IPS DF 19.7 (cell line): ENCODE measurements at regions not wholly inside any gene's neighbourhood (a gene's known extent, or its start where the extent isn't known, plus 50 kb on each side); places are given as distances from the start of the nearest gene placed in this dataset.

Experiments used
- DNase-seq: peaks from one replicate; pipeline ENCODE4 v3.0.0-alpha.2; 2013; ENCODE audit warnings: low read depth, low spot score

- DNase-seq = no peak
Observed at GRCh38 chr20:24762791-24763350, 186.2 kb upstream of the CST7 start.

- no peak for DNase-seq
Observed at GRCh38 chr20:24763386-24764026, 185.6 kb upstream of the CST7 start.

- DNase-seq = no peak
Observed at GRCh38 chr20:24764027-24764793, 184.9 kb upstream of the CST7 start.

GRCh38 chr20:24764794-24765202 lies 184.3 kb upstream of the CST7 start:
- no peak for DNase-seq

- DNase-seq = no peak
Observed at GRCh38 chr20:24765316-24766142, 183.5 kb upstream of the CST7 start.

- DNase-seq = no peak
Observed at GRCh38 chr20:24766143-24766527, 182.9 kb upstream of the CST7 start.

- no peak for DNase-seq
Observed at GRCh38 chr20:24766826-24767622, 182.0 kb upstream of the CST7 start.

GRCh38 chr20:24767623-24768100 lies 181.4 kb upstream of the CST7 start:
- DNase-seq = no peak

- DNase-seq = no peak
Observed at GRCh38 chr20:24768201-24768636, 180.8 kb upstream of the CST7 start.

GRCh38 chr20:24768713-24769601 lies 180.1 kb upstream of the CST7 start:
- DNase-seq = no peak

GRCh38 chr20:24769878-24770627 lies 179.0 kb upstream of the CST7 start:
- DNase-seq = no peak

GRCh38 chr20:24770628-24771541 lies 178.2 kb upstream of the CST7 start:
- DNase-seq = no peak

- DNase-seq = no peak
Observed at GRCh38 chr20:24771542-24772061, 177.5 kb upstream of the CST7 start.

- DNase-seq = no peak
Observed at GRCh38 chr20:24772667-24773066, 176.4 kb upstream of the CST7 start.

GRCh38 chr20:24773168-24773567 lies 175.9 kb upstream of the CST7 start:
- no peak for DNase-seq

GRCh38 chr20:24773751-24774201 lies 175.3 kb upstream of the CST7 start:
- no peak for DNase-seq

GRCh38 chr20:24775966-24776365 lies 173.1 kb upstream of the CST7 start:
- no peak for DNase-seq

GRCh38 chr20:24776755-24777271 lies 172.3 kb upstream of the CST7 start:
- no peak for DNase-seq
